ENCODE measurements at regions not wholly inside any gene's neighbourhood (a gene's known extent, or its start where the extent isn't known, plus 50 kb on each side); places are given as distances from the start of the nearest gene placed in this dataset.

GRCh38 chr2:217338306-217338916, 478.5 kb upstream of the TNP1 start:
- TF ChIP-seq EZH2 (IDR thresholded peaks at IDR 0.05; ENCODE audit: low read length) (no peak), CTCF (optimal IDR thresholded peaks at IDR 0.05 in 1 of 3, IDR thresholded peaks at IDR 0.05 in 1 of 3, conservative IDR thresholded peaks at IDR 0.05 in 1 of 3; ENCODE audit: extremely low read depth in 1 of 3, insufficient read depth in 2 of 3, low read length in 3 of 3) (no peak)

Data from keratinocyte (primary cell).